ENCODE measurements at regions not wholly inside any gene's neighbourhood (a gene's known extent, or its start where the extent isn't known, plus 50 kb on each side); places are given as distances from the start of the nearest gene placed in this dataset.

DNA sequence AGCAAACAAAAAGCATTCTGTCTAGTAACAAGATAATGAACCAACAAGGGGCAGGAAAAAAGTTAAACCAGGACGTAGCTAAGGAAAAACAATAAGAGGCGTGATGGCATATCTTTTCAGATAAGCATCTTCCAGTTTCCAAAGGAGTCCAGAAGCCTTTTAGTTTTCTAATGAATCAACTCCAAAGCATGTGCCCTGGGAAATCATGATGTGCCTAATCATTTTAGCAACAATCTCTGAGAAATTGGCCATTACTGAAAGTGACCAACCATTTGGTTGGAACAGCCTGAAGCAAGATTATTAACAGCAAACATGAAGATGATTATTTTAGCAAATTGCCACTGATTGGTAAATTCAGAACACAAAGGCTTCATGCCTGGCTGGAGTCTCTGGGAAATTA, 440.9 kb upstream of the MAF start:
- intact Hi-C loops (cut with micrococcal nuclease) = no loop called here
- Mint-ChIP-seq H3K4me3 (no peak overlapping the region), H3K9me3 (peaks cover 2% of the 10 kb centered on the region), H3K27me3 (peaks cover 3% of the 10 kb centered on the region), H3K27ac (no peak overlapping the region), H3K36me3 (ENCODE audit: low read depth) (no peaks in the 10 kb centered on the region), H3K4me1 (no peaks in the 10 kb centered on the region)
- ChIA-PET POLR2A (no interaction called here), CTCF (no interaction called here)
- ATAC-seq (ENCODE audit: low read depth) (no peak), DNase-seq (no peak)
- TF ChIP-seq, protein P1, sequence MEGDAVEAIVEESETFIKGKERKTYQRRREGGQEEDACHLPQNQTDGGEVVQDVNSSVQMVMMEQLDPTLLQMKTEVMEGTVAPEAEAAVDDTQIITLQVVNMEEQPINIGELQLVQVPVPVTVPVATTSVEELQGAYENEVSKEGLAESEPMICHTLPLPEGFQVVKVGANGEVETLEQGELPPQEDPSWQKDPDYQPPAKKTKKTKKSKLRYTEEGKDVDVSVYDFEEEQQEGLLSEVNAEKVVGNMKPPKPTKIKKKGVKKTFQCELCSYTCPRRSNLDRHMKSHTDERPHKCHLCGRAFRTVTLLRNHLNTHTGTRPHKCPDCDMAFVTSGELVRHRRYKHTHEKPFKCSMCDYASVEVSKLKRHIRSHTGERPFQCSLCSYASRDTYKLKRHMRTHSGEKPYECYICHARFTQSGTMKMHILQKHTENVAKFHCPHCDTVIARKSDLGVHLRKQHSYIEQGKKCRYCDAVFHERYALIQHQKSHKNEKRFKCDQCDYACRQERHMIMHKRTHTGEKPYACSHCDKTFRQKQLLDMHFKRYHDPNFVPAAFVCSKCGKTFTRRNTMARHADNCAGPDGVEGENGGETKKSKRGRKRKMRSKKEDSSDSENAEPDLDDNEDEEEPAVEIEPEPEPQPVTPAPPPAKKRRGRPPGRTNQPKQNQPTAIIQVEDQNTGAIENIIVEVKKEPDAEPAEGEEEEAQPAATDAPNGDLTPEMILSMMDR (IDR thresholded peaks at IDR 0.05) = no peak

DNA sequence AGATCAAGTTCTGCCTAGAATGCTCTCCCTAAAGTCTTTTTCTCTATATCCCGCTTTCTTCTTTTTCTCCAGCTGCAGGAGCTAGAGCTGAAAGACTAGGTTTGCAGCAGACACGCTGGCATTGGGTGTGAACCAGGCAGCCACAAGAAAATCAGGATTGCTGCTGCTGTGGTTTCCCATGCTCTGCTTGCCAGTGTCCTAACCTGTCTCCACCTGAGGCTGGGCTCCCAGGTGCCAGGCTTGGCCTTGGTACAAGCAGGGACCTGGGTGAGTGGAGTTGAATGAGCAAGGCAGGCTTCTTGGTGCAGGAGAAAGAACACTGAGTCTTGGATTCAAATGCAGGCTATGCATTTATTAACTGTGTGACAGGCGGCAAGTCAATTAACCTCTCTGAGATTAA, 440.3 kb upstream of the MAF start:
- H3K4me3 Mint-ChIP-seq = no peak overlapping the region
- TF ChIP-seq, protein P1 (IDR thresholded peaks at IDR 0.05) = no peak
- no peak for ATAC-seq (ENCODE audit: low read depth)
- H3K9me3 Mint-ChIP-seq = peaks cover 2% of the 10 kb centered on the region
- POLR2A ChIA-PET = no interaction called here
- no peaks in the 10 kb centered on the region for H3K36me3 Mint-ChIP-seq (ENCODE audit: low read depth)
- DNase-seq = no peak
- no peak overlapping the region for H3K27ac Mint-ChIP-seq
- intact Hi-C loops (cut with micrococcal nuclease) = no loop called here
- H3K4me1 Mint-ChIP-seq = no peaks in the 10 kb centered on the region
- CTCF ChIA-PET = no interaction called here
- peaks cover 3% of the 10 kb centered on the region for H3K27me3 Mint-ChIP-seq

DNA sequence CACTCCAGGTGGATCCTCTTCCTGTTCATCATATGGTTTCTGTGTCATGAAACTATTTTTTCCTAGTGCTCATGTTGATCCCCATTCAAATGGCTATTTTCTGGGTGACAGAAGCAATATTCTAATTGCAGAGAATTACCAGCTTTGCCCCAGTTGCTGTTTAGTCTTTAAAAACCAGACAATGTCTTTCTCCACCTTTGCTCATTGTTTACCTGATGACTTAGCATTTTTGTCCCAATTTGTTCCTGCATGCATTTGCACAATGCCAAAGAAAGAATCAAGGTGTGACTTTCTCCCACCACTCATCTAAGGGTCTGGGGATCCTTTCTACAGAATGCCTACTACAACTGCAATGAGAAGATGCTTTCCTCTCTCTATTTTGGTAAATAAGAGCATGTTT, 439.9 kb upstream of the MAF start:
- ChIA-PET CTCF (no interaction called here), POLR2A (no interaction called here)
- H3K4me3 Mint-ChIP-seq = no peak overlapping the region
- H3K9me3 Mint-ChIP-seq = peaks cover 2% of the 10 kb centered on the region
- H3K27ac Mint-ChIP-seq = no peak overlapping the region
- TF ChIP-seq, protein P1 (IDR thresholded peaks at IDR 0.05) = no peak
- no peaks in the 10 kb centered on the region for H3K36me3 Mint-ChIP-seq (ENCODE audit: low read depth)
- no peak for DNase-seq
- intact Hi-C loops (cut with micrococcal nuclease) = no loop called here
- peaks cover 3% of the 10 kb centered on the region for H3K27me3 Mint-ChIP-seq
- H3K4me1 Mint-ChIP-seq = no peaks in the 10 kb centered on the region
- ATAC-seq (ENCODE audit: low read depth) = no peak

DNA sequence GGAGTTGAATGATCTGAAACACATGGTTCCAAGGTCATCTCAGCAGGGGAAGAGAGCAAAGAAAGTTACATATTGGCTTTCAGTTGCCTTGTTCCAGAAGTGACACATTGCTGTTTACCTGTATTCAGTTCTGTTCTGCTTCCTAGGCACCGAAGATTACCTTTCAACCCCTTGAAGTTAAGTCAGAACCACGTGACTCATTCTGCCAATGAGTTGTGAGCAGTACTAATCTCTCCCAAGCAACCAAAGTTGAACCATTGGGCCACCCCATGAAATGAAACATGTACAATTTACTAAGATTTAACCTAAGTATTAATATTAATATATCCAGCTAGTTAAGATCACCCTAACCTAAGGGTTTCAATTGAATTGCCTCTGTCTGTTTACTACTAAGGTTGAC, 439.2 kb upstream of the MAF start:
- TF ChIP-seq, protein P1 (IDR thresholded peaks at IDR 0.05) = no peak
- no peak overlapping the region for H3K4me3 Mint-ChIP-seq
- peaks cover 2% of the 10 kb centered on the region for H3K9me3 Mint-ChIP-seq
- no peaks in the 10 kb centered on the region for H3K36me3 Mint-ChIP-seq (ENCODE audit: low read depth)
- ATAC-seq (ENCODE audit: low read depth) (no peak), DNase-seq (no peak)
- POLR2A ChIA-PET = no interaction called here
- no peak overlapping the region for H3K27ac Mint-ChIP-seq
- peaks cover 3% of the 10 kb centered on the region for H3K27me3 Mint-ChIP-seq
- CTCF ChIA-PET = no interaction called here
- intact Hi-C loops (cut with micrococcal nuclease) = no loop called here
- no peaks in the 10 kb centered on the region for H3K4me1 Mint-ChIP-seq

DNA sequence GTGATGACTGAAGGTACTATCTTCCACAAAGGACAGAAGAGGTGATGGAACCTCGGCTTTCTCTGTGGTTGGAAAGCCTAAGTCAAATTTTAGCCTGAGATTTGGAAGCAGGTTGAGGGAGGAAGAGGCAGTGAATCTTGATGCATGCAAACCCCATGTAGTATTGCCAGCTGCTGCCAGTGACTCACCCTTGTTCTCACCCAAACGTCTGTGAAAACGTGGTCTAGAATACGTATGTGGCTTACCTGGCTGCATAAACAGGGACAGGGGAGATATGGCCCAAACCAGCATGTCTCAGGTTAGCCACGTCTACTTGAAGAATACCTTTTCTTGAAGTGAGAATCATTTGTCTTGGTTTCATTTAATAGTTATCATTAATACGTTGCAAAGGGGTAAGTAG, 438.0 kb upstream of the MAF start:
- DNase-seq (no peak), ATAC-seq (ENCODE audit: low read depth) (no peak)
- TF ChIP-seq, protein P1 (IDR thresholded peaks at IDR 0.05) = no peak
- no peaks in the 10 kb centered on the region for H3K4me1 Mint-ChIP-seq
- no peak overlapping the region for H3K4me3 Mint-ChIP-seq
- H3K9me3 Mint-ChIP-seq = peaks cover 8% of the 10 kb centered on the region
- no peaks in the 10 kb centered on the region for H3K27me3 Mint-ChIP-seq
- H3K27ac Mint-ChIP-seq = no peak overlapping the region
- ChIA-PET POLR2A (no interaction called here), CTCF (no interaction called here)
- H3K36me3 Mint-ChIP-seq (ENCODE audit: low read depth) = no peaks in the 10 kb centered on the region
- intact Hi-C loops (cut with micrococcal nuclease) = no loop called here
